ENCODE measurements at regions not wholly inside any gene's neighbourhood (a gene's known extent, or its start where the extent isn't known, plus 50 kb on each side); places are given as distances from the start of the nearest gene placed in this dataset.

DNA sequence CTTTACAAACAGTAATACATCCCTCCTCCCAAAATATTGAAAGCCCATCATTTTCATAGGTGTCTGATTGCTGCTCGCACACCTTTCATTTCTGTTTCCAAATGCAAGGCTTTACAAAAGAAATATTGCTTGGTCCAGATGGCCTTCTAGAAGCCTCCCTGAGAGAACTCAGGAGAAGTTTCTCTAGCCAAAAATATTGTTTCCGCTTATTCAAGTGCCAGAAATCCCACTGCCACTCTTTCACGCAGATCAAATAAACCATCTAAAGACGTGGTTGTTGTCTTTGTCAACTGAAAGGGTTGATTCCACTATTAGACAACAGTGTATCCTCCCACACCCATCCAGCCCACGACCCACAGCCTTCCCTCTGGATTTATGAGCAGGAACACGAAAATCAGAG, 96.2 kb downstream of the ZIC5 start:
- no peak overlapping the region for H3K4me3 ChIP-seq (ENCODE audit: extremely low read depth in 1 of 4, insufficient read depth in 2 of 4, low read depth in 3 of 4, low read length in 4 of 4)
- H3K14ac ChIP-seq (ENCODE audit: insufficient read length): no peak overlapping the region
- FAIRE-seq (no peak), DNase-seq (ENCODE audit: low read depth in 1 of 2, low spot score in 2 of 2) (no peak)
- H3K4ac ChIP-seq (replicated peaks; ENCODE audit: insufficient read length, low read depth, low read length): no peak overlapping the region
- H2BK12ac ChIP-seq (ENCODE audit: low read depth, low read length): no peak overlapping the region
- H3K23ac ChIP-seq (ENCODE audit: insufficient read length): no peak overlapping the region
- H3K23me2 ChIP-seq (ENCODE audit: low read depth, low read length): no peaks in the 10 kb centered on the region
- H4K5ac ChIP-seq (ENCODE audit: insufficient read length, low read depth, low read length): no peak overlapping the region
- no peak overlapping the region for H3K9ac ChIP-seq (replicated peaks in 1 of 4; ENCODE audit: extremely low read depth in 1 of 4, low read depth in 3 of 4, low read length in 3 of 4)
- no peaks in the 10 kb centered on the region for H3K36me3 ChIP-seq (ENCODE audit: control insufficient read depth in 2 of 4, insufficient read depth in 4 of 4, low read length in 3 of 4)
- H3K27ac ChIP-seq (ENCODE audit: low read depth, low read length): no peak overlapping the region
- no peak overlapping the region for H2BK20ac ChIP-seq (ENCODE audit: low read length)
- no peak overlapping the region for H2AFZ ChIP-seq (ENCODE audit: low read length)
- H2BK120ac ChIP-seq (replicated peaks; ENCODE audit: low read depth, low read length): no peak overlapping the region
- no peak overlapping the region for H3K4me2 ChIP-seq (ENCODE audit: insufficient read depth in 1 of 2, low read depth in 2 of 2, low read length in 2 of 2)
- no peak overlapping the region for H4K8ac ChIP-seq (ENCODE audit: extremely low read depth, insufficient read depth, low read length)
- CTCF ChIA-PET (ENCODE audit: partially characterized antibody): interaction anchor here (1.1 to 1.7 kb wide), 2 partner anchors 25 kb away, joined by 3 read pairs; no protein-coding TSS in a partner anchor
- H2BK5ac ChIP-seq (ENCODE audit: low read depth, low read length): no peak overlapping the region
- 88% methylated on average over 6 of the region's 6 CpGs; no CpG with 5 or more reads in 1 of the 2 experiments for WGBS, 2 experiments (ENCODE audit: extremely low coverage in 1 of 2, insufficient coverage in 1 of 2, insufficient read length in 1 of 2, insufficient replicate concordance in 2 of 2, low coverage in 1 of 2, low lambda C conversion rate in 2 of 2, missing lambda C conversion rate in 1 of 2)
- POLR2A ChIA-PET (ENCODE audit: partially characterized antibody): no interaction called here
- no peak overlapping the region for H2BK15ac ChIP-seq (ENCODE audit: low read length)
- no peaks in the 10 kb centered on the region for H3K79me1 ChIP-seq (ENCODE audit: low read depth, low read length)
- H4K91ac ChIP-seq (replicated peaks; ENCODE audit: insufficient read length, low read length): no peak overlapping the region
- H3K9me3 ChIP-seq (ENCODE audit: insufficient read depth in 2 of 2, low read depth in 1 of 2, low read length in 1 of 2): no peaks in the 10 kb centered on the region
- H3K56ac ChIP-seq (replicated peaks; ENCODE audit: insufficient read length, low read depth, low read length): no peak overlapping the region
- H3K79me2 ChIP-seq (ENCODE audit: control insufficient read depth in 1 of 2, insufficient read depth in 2 of 2, low read length in 2 of 2): no peaks in the 10 kb centered on the region
- no peaks in the 10 kb centered on the region for H4K20me1 ChIP-seq (replicated peaks in 1 of 2; ENCODE audit: control insufficient read depth in 1 of 2, insufficient read depth in 2 of 2, low read length in 2 of 2)
- no peak overlapping the region for H2AK5ac ChIP-seq (ENCODE audit: low read depth, low read length)
- H3K4me1 ChIP-seq (replicated peaks in 1 of 4; ENCODE audit: control insufficient read depth in 3 of 4, insufficient read depth in 4 of 4, low read length in 3 of 4): peaks cover 0 to 6% (median 0%) of the 10 kb centered on the region in 4 experiments; a peak in 2 of 7 replicates
- H3K18ac ChIP-seq (ENCODE audit: extremely low read depth, low read length): no peak overlapping the region
- H3K27me3 ChIP-seq (replicated peaks in 1 of 4; ENCODE audit: control insufficient read depth in 3 of 4, extremely low read depth in 1 of 4, insufficient read depth in 3 of 4, low read length in 3 of 4): no peaks in the 10 kb centered on the region
- TF ChIP-seq RXRA (IDR thresholded peaks at IDR 0.05; ENCODE audit: insufficient read depth, low read depth, low read length): no peak
- no peak for TF ChIP-seq GTF2F1 (IDR thresholded peaks at IDR 0.05; ENCODE audit: borderline replicate concordance, low read depth, low read length)
- TF ChIP-seq, protein P1, sequence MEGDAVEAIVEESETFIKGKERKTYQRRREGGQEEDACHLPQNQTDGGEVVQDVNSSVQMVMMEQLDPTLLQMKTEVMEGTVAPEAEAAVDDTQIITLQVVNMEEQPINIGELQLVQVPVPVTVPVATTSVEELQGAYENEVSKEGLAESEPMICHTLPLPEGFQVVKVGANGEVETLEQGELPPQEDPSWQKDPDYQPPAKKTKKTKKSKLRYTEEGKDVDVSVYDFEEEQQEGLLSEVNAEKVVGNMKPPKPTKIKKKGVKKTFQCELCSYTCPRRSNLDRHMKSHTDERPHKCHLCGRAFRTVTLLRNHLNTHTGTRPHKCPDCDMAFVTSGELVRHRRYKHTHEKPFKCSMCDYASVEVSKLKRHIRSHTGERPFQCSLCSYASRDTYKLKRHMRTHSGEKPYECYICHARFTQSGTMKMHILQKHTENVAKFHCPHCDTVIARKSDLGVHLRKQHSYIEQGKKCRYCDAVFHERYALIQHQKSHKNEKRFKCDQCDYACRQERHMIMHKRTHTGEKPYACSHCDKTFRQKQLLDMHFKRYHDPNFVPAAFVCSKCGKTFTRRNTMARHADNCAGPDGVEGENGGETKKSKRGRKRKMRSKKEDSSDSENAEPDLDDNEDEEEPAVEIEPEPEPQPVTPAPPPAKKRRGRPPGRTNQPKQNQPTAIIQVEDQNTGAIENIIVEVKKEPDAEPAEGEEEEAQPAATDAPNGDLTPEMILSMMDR (IDR thresholded peaks at IDR 0.05; ENCODE audit: control extremely low read depth in 1 of 3, insufficient read depth in 1 of 3, low read depth in 1 of 3, low read length in 3 of 3): no peak
- no peak for TF ChIP-seq KDM4A (IDR thresholded peaks at IDR 0.05; ENCODE audit: low read depth, low read length, severe bottlenecking)

All from H1 (cell line).